ENCODE measurements at regions not wholly inside any gene's neighbourhood (a gene's known extent, or its start where the extent isn't known, plus 50 kb on each side); places are given as distances from the start of the nearest gene placed in this dataset.

GRCh38 chr4:33111117-33111516 is 2390.9 kb downstream of the PCDH7 start:
- no peak for TF ChIP-seq ZFP3 (CRISPR knock-in tag; IDR thresholded peaks at IDR 0.05)
- TF ChIP-seq PPARA (CRISPR knock-in tag; IDR thresholded peaks at IDR 0.05; ENCODE audit: borderline replicate concordance) = no peak
- TF ChIP-seq SNAI2 (CRISPR knock-in tag; IDR thresholded peaks at IDR 0.05) = no peak
- TF ChIP-seq PATZ1 (CRISPR knock-in tag; IDR thresholded peaks at IDR 0.05; ENCODE audit: borderline replicate concordance) = no peak

All from SK-N-SH treated with all-trans-retinoic acid at 6 μM for 48 hours (cell line).